ENCODE measurements at regions not wholly inside any gene's neighbourhood (a gene's known extent, or its start where the extent isn't known, plus 50 kb on each side); places are given as distances from the start of the nearest gene placed in this dataset.

DNA sequence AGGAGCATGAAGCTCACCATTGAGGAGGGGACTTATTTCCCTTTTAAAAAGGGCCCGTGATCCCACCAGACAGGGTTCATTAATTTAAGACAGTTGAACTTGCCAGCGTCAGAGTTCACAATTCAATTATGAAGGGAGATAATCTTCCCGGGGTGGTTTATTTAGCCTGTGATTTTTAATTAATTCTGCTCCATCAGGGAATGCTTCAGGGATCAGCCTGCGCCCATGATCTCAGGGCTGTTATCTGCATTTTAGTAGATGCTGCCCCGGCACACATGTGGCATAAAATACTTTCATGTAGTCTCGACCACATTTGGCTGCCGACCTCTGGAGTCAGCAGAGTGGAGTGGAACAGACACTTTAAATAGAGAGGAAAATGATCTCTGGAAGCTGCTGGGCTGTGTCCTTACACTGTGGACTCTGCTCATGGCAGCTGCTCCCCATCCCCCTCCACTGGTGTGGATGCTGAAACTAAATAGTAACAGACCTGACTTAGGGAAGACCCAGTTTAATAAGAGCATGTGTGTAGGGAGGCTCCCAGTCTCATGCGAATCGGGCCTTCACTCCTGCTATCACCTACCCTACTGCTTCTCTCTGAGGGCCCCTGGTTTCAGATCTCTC is 256.9 kb downstream of the TEX29 start:
- TF ChIP-seq POLR2A (IDR thresholded peaks at IDR 0.05), result no peak
- TF ChIP-seq, protein P1, sequence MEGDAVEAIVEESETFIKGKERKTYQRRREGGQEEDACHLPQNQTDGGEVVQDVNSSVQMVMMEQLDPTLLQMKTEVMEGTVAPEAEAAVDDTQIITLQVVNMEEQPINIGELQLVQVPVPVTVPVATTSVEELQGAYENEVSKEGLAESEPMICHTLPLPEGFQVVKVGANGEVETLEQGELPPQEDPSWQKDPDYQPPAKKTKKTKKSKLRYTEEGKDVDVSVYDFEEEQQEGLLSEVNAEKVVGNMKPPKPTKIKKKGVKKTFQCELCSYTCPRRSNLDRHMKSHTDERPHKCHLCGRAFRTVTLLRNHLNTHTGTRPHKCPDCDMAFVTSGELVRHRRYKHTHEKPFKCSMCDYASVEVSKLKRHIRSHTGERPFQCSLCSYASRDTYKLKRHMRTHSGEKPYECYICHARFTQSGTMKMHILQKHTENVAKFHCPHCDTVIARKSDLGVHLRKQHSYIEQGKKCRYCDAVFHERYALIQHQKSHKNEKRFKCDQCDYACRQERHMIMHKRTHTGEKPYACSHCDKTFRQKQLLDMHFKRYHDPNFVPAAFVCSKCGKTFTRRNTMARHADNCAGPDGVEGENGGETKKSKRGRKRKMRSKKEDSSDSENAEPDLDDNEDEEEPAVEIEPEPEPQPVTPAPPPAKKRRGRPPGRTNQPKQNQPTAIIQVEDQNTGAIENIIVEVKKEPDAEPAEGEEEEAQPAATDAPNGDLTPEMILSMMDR (IDR thresholded peaks at IDR 0.05), result no peak

Data from testis (tissue), 2 donors.